Parathyroid adenoma (tissue), 2 donors: ENCODE measurements at regions not wholly inside any gene's neighbourhood (a gene's known extent, or its start where the extent isn't known, plus 50 kb on each side); places are given as distances from the start of the nearest gene placed in this dataset.

Experiments used
- H2AFZ ChIP-seq: fragments of 300-600 bp; sonication (generic); one replicate; pipeline ENCODE4 v1.7.0; 2017; ENCODE audit warnings: antibody characterized with exemption, mild to moderate bottlenecking
- H3K27ac ChIP-seq: fragments of 300-600 bp; sonication (generic); one replicate; pipeline ENCODE4 v1.7.0; 2017
- H3K27me3 ChIP-seq: fragments of 300-600 bp; sonication (generic); one replicate; pipeline ENCODE4 v1.7.0; 2017; ENCODE audit warnings: low read length; ENCODE audit not compliant: control insufficient read depth, insufficient read depth
- H3K36me3 ChIP-seq: fragments of 300-600 bp; sonication (generic); one replicate; pipeline ENCODE4 v1.7.0; 2017; ENCODE audit warnings: low read length; ENCODE audit not compliant: control insufficient read depth, insufficient read depth
- H3K4me1 ChIP-seq: fragments of 300-600 bp; sonication (generic); one replicate; pipeline ENCODE4 v1.7.0; 2017; ENCODE audit warnings: control low read depth
- H3K4me2 ChIP-seq: fragments of 300-600 bp; sonication (generic); one replicate; pipeline ENCODE4 v1.7.0; 2017; ENCODE audit warnings: low read length
- H3K4me3 ChIP-seq: fragments of 300-600 bp; sonication (generic); one replicate; pipeline ENCODE4 v1.7.0; 2017; ENCODE audit warnings: low read depth, low read length
- H3K79me2 ChIP-seq: fragments of 300-600 bp; sonication (generic); one replicate; pipeline ENCODE4 v1.7.0; 2017; ENCODE audit warnings: control low read depth
- H3K9ac ChIP-seq: fragments of 300-600 bp; sonication (generic); one replicate; pipeline ENCODE4 v1.7.0; 2017; ENCODE audit warnings: mild to moderate bottlenecking
- H3K9me3 ChIP-seq: fragments of 300-600 bp; sonication (generic); one replicate; pipeline ENCODE4 v1.7.0; 2017; ENCODE audit warnings: low read length; ENCODE audit not compliant: control insufficient read depth
- TF ChIP-seq, protein P1 (sequence below): fragments of 300-600 bp; sonication (generic); IDR thresholded peaks from one replicate; pipeline ENCODE4 v1.7.0; 2017; ENCODE audit warnings: antibody characterized with exemption, mild to moderate bottlenecking
- donor health status: primary hyperparathyroidism.

DNA sequence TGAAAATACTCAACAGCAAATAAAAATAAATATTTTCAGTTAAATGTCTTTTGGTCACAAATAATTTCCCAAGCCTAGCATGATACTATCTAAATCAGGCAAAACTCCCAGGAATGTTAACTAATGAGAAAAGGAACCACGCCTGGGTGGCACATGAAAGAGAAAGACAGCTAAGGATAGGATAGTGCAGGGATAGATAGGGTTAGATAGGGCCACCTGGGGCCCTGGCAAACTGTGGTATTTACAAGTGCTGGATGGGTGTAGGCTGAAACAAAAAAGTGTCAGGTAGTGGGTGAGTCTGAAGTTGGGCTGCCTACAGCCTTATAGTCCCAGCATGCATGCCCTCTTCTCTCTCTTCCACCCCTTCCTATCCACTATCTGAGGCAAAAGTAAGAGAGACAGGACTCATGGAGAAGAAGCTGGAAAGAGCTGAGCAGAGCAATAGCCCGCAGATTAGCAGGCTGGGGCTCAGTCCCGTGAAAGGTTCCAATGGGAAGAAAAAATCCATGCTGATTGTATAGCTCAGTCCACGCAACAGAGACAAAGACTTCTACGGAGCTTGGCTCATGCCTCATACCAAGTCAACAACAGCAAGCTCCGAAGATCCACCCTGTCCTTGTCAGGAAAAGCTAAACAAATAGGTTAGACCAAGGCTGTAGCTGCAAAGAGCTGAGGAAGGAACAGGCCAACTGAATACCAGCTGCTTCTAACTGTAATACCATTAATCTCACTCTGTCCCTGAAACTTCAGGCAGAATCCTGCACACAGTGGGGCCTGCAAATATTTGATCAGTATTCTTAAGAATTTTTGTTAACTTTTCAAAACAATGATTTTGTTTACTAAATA lies 342.1 kb upstream of the ATP11B start:
- Histone ChIP-seq H3K4me1 (peaks cover under 1% of the 10 kb centered on the region), H3K27ac (no peak overlapping the region), H3K79me2 (no peaks in the 10 kb centered on the region), H3K4me2 (no peak overlapping the region), H3K9me3 (no peaks in the 10 kb centered on the region), H3K36me3 (no peaks in the 10 kb centered on the region), H3K4me3 (no peak overlapping the region), H3K9ac (no peak overlapping the region), H2AFZ (no peak overlapping the region), H3K27me3 (no peaks in the 10 kb centered on the region)
- TF ChIP-seq, protein P1, sequence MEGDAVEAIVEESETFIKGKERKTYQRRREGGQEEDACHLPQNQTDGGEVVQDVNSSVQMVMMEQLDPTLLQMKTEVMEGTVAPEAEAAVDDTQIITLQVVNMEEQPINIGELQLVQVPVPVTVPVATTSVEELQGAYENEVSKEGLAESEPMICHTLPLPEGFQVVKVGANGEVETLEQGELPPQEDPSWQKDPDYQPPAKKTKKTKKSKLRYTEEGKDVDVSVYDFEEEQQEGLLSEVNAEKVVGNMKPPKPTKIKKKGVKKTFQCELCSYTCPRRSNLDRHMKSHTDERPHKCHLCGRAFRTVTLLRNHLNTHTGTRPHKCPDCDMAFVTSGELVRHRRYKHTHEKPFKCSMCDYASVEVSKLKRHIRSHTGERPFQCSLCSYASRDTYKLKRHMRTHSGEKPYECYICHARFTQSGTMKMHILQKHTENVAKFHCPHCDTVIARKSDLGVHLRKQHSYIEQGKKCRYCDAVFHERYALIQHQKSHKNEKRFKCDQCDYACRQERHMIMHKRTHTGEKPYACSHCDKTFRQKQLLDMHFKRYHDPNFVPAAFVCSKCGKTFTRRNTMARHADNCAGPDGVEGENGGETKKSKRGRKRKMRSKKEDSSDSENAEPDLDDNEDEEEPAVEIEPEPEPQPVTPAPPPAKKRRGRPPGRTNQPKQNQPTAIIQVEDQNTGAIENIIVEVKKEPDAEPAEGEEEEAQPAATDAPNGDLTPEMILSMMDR: no peak

DNA sequence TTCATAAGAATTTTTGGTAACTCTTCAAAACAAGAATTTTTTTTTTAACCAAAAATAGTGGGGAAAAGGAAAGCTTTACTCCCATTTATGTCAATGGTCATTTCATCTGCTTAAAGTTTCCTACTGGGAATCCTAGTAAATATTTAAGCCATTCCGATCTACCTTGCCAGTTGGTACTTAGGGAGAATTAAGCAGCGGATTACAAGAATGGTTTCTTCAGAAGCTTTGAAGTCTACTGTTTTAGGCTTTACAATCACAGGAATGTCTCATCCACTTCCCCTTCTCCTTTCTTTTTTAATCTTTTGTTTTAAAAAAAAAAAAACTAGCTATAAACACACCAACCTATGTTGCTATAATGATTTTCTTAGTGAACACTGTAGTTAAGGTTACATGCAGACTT lies 341.4 kb upstream of the ATP11B start:
- H3K4me3 ChIP-seq: no peak overlapping the region
- H2AFZ ChIP-seq: no peak overlapping the region
- no peaks in the 10 kb centered on the region for H3K79me2 ChIP-seq
- no peak overlapping the region for H3K27ac ChIP-seq
- no peaks in the 10 kb centered on the region for H3K27me3 ChIP-seq
- no peaks in the 10 kb centered on the region for H3K4me1 ChIP-seq
- no peak overlapping the region for H3K9ac ChIP-seq
- H3K9me3 ChIP-seq: no peaks in the 10 kb centered on the region
- no peak overlapping the region for H3K4me2 ChIP-seq
- H3K36me3 ChIP-seq: no peaks in the 10 kb centered on the region
- TF ChIP-seq, protein P1: no peak

DNA sequence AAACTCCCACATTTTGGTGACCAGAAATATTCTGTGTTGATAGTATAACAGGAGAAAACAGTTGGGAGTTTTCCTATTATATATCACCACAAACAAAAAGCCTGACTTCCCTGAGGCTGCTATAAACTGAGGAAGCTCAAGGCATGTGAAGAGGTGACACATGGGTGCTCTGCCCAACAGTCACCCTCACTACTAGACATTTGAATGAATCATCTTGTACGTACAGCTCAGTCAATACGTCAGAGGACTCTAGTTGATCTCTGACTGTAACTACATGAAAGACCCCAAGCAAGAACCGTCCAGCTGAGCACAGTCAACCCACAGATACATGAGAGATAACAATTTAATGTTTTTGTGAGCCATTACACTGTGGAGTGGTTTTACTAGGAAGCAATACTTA lies 338.3 kb upstream of the ATP11B start:
- H3K36me3 ChIP-seq: no peaks in the 10 kb centered on the region
- TF ChIP-seq, protein P1: no peak
- no peak overlapping the region for H3K4me3 ChIP-seq
- no peak overlapping the region for H3K9ac ChIP-seq
- no peaks in the 10 kb centered on the region for H3K27me3 ChIP-seq
- H2AFZ ChIP-seq: no peak overlapping the region
- H3K4me1 ChIP-seq: no peaks in the 10 kb centered on the region
- H3K4me2 ChIP-seq: no peak overlapping the region
- H3K27ac ChIP-seq: no peak overlapping the region
- no peaks in the 10 kb centered on the region for H3K9me3 ChIP-seq
- no peaks in the 10 kb centered on the region for H3K79me2 ChIP-seq

DNA sequence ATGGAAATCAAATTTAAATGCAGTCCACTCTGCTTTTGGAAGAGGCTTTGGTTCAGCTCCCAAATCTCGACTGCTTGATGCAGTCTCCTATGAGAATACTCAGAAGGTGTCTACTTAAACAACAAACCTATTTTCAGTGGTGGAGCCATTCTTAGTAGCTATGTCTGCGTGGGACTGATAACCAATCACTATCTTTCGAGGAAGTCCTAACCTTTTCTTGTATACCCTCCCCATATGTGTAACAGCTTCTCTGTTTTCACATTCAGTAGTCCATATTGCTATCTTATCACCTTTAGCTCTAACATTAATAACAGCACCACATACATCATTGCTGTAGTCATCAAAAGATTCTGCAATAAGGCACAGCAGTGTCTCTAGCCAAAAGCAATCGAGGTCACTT lies 333.0 kb upstream of the ATP11B start:
- H3K4me3 ChIP-seq: no peak overlapping the region
- H3K27me3 ChIP-seq: no peaks in the 10 kb centered on the region
- no peak overlapping the region for H3K9ac ChIP-seq
- no peaks in the 10 kb centered on the region for H3K36me3 ChIP-seq
- H3K27ac ChIP-seq: no peak overlapping the region
- H3K4me1 ChIP-seq: no peaks in the 10 kb centered on the region
- no peaks in the 10 kb centered on the region for H3K79me2 ChIP-seq
- TF ChIP-seq, protein P1: no peak
- no peaks in the 10 kb centered on the region for H3K9me3 ChIP-seq
- no peak overlapping the region for H3K4me2 ChIP-seq
- no peak overlapping the region for H2AFZ ChIP-seq

DNA sequence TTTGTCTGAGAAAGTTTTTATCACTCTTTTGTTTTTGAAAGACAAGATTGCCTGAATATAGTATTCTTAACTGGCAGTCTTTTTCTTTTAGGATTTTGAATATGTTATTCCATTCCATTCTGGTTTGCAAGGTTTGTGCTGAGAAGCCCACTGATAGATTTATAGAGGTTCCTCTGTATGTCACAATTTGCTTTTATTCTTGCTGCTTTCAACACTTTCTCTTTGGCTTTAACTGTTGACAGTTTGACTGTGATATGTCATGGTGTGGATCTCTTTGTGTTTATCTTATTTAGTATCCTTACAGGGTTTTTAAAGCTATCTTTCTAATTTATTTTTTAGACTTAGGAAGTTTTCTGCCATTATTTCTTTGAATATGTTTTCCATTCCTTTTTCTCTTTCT lies 331.2 kb upstream of the ATP11B start:
- Histone ChIP-seq H3K4me1 (no peaks in the 10 kb centered on the region), H3K27ac (no peak overlapping the region), H3K27me3 (no peaks in the 10 kb centered on the region), H3K4me2 (no peak overlapping the region), H3K9ac (no peak overlapping the region), H3K4me3 (no peak overlapping the region), H3K79me2 (no peaks in the 10 kb centered on the region), H2AFZ (no peak overlapping the region), H3K36me3 (no peaks in the 10 kb centered on the region), H3K9me3 (no peaks in the 10 kb centered on the region)
- TF ChIP-seq, protein P1: no peak
